MCF 10A (cell line): ENCODE measurements at regions not wholly inside any gene's neighbourhood (a gene's known extent, or its start where the extent isn't known, plus 50 kb on each side); places are given as distances from the start of the nearest gene placed in this dataset.
"Not testable (repeated sequence)": the region's sequence is repeated elsewhere in the genome, so short reads cannot be mapped to it uniquely, and the experiment has no call there.

Experiments
- BruUV-seq: library from RNA; stranded (reverse); fragments of 400-500 nt; replicated peaks from 2 replicates; lab custom pipeline; 2021; lab: Mats Ljungman, UMichigan
- CTCF ChIA-PET: fragments of 300-600 bp; sonication (Branson Sonifier 250); formaldehyde crosslinking; extraction: SDS; loops from one replicate; lab custom pipeline; 2021; ENCODE audit warnings: antibody characterized with exemption, inconsistent platforms; lab: Yijun Ruan, JAX
- POLR2A ChIA-PET: fragments of 300-600, 350-650 bp; sonication (Branson Sonifier 250); formaldehyde crosslinking; extraction: SDS; loops from one replicate; lab custom pipeline; 2020; ENCODE audit warnings: antibody characterized with exemption, inconsistent platforms; lab: Yijun Ruan, JAX
- DNase-seq: peaks from one replicate; pipeline ENCODE4 v3.0.0-alpha.2; 2018; ENCODE audit not compliant: unreplicated experiment
- H3K27ac Mint-ChIP-seq: one replicate; pipeline ENCODE4 v1.8.0; 2022; ENCODE audit warnings: mild to moderate bottlenecking, low read depth, mixed read lengths; ENCODE audit not compliant: unreplicated experiment
- H3K27me3 Mint-ChIP-seq: one replicate; pipeline ENCODE4 v1.8.0; 2022; ENCODE audit warnings: mixed read lengths; ENCODE audit not compliant: insufficient read depth, unreplicated experiment
- H3K36me3 Mint-ChIP-seq: one replicate; pipeline ENCODE4 v1.8.0; 2022; ENCODE audit warnings: mild to moderate bottlenecking, moderate library complexity, mixed read lengths; ENCODE audit not compliant: insufficient read depth, unreplicated experiment
- H3K4me1 Mint-ChIP-seq: one replicate; pipeline ENCODE4 v1.8.0; 2022; ENCODE audit warnings: mixed read lengths; ENCODE audit not compliant: insufficient read depth, unreplicated experiment
- H3K4me3 Mint-ChIP-seq: one replicate; pipeline ENCODE4 v1.8.0; 2022; ENCODE audit warnings: mild to moderate bottlenecking, moderate library complexity, mixed read lengths; ENCODE audit not compliant: unreplicated experiment
- H3K9me3 Mint-ChIP-seq: one replicate; pipeline ENCODE4 v1.8.0; 2022; ENCODE audit warnings: mixed read lengths; ENCODE audit not compliant: unreplicated experiment
- CTCF ChIP-seq: fragments of 200-600 bp; IDR thresholded peaks from one replicate; pipeline ENCODE4 v1.8.0; 2022; ENCODE audit warnings: antibody characterized with exemption, mild to moderate bottlenecking; ENCODE audit not compliant: unreplicated experiment
- intact Hi-C: fragments of 100-400 bp; cut with micrococcal nuclease; formaldehyde crosslinking; loops from 2 replicates; pipeline ENCODE4 v1.14.1; 2022

- peaks cover 6% of the 10 kb centered on the region for H3K4me1 Mint-ChIP-seq
- BruUV-seq: no TSS peak
- H3K36me3 Mint-ChIP-seq: no peaks in the 10 kb centered on the region
- no peak overlapping the region for H3K4me3 Mint-ChIP-seq
- ChIA-PET CTCF (no interaction called here), POLR2A (interaction anchor here (1.0 kb wide), 1 partner anchor 12 kb away, joined by 3 read pairs; no protein-coding TSS in a partner anchor)
- intact Hi-C loops: no loop called here
- no peaks in the 10 kb centered on the region for H3K27me3 Mint-ChIP-seq
- no peak for TF ChIP-seq CTCF
- no peaks in the 10 kb centered on the region for H3K9me3 Mint-ChIP-seq
- DNase-seq: no peak
- no peak overlapping the region for H3K27ac Mint-ChIP-seq
Observed at GRCh38 chr14:53620890-53621289, 335.7 kb downstream of the BMP4 start.

- Mint-ChIP-seq H3K9me3 (no peaks in the 10 kb centered on the region), H3K4me1 (peaks cover 6% of the 10 kb centered on the region), H3K36me3 (no peaks in the 10 kb centered on the region), H3K27ac (no peak overlapping the region), H3K27me3 (no peaks in the 10 kb centered on the region), H3K4me3 (no peak overlapping the region)
- BruUV-seq: no TSS peak
- CTCF ChIA-PET: interaction anchor here (0.7 kb wide), 1 partner anchor 73 kb away, joined by 3 read pairs; no protein-coding TSS in a partner anchor
- POLR2A ChIA-PET: interaction anchor here (1.0 kb wide), 1 partner anchor 11 kb away, joined by 3 read pairs; no protein-coding TSS in a partner anchor
- no peak for DNase-seq
- intact Hi-C loops: no loop called here
- no peak for TF ChIP-seq CTCF
Observed at GRCh38 chr14:53620317-53620716, 336.3 kb downstream of the BMP4 start.

GRCh38 chr14:53619691-53620231, 336.9 kb downstream of the BMP4 start:
- DNase-seq: no peak
- Mint-ChIP-seq H3K36me3 (no peaks in the 10 kb centered on the region), H3K4me3 (no peak overlapping the region), H3K27ac (no peak overlapping the region), H3K4me1 (peaks cover 6% of the 10 kb centered on the region), H3K27me3 (no peaks in the 10 kb centered on the region), H3K9me3 (no peaks in the 10 kb centered on the region)
- no peak for TF ChIP-seq CTCF
- no TSS peak for BruUV-seq
- CTCF ChIA-PET: interaction anchor here (0.7 kb wide), 2 partner anchors 72 to 331 kb away, joined by 3 read pairs; no protein-coding TSS in a partner anchor
- intact Hi-C loops: no loop called here
- POLR2A ChIA-PET: interaction anchor here (1.0 to 1.1 kb wide), 2 partner anchors 11 to 80 kb away, joined by 3 to 5 read pairs; no protein-coding TSS in a partner anchor

- H3K36me3 Mint-ChIP-seq, intact Hi-C loops, BruUV-seq, H3K27me3 Mint-ChIP-seq, H3K9me3 Mint-ChIP-seq, H3K4me3 Mint-ChIP-seq, DNase-seq, H3K27ac Mint-ChIP-seq: not testable (repeated sequence)
- ChIA-PET CTCF (interaction anchor here (0.6 kb wide), 1 partner anchor 527 kb away, joined by 3 read pairs; no protein-coding TSS in a partner anchor), POLR2A (interaction anchor here (0.6 kb wide), 1 partner anchor 78 kb away, joined by 3 read pairs; no protein-coding TSS in a partner anchor)
- peaks cover 14% of the 10 kb centered on the region for H3K4me1 Mint-ChIP-seq
Observed at GRCh38 chr14:53616536-53616935, 340.1 kb downstream of the BMP4 start.
